Spleen (tissue), 7 donors: ENCODE measurements at regions not wholly inside any gene's neighbourhood (a gene's known extent, or its start where the extent isn't known, plus 50 kb on each side); places are given as distances from the start of the nearest gene placed in this dataset.

Experiments
- CTCF ChIP-seq, 11 experiments: fragments of 200-600 bp in 7 of 11; fragments of 450-650 bp in 4 of 11; sonication (generic) in 4 of 11; IDR thresholded peaks in 8 of 11; conservative IDR thresholded peaks in 3 of 11; 1 replicate in 7 of 11; 2 replicates in 4 of 11; pipeline versions ENCODE4 v1.4.0 to v1.8.0; 2016 to 2021; ENCODE audit warnings: antibody characterized with exemption in 11 of 11, inconsistent platforms in 4 of 11, mild to moderate bottlenecking in 1 of 11
- POLR2A ChIP-seq, 3 donors: fragments of 450-650 bp; IDR thresholded peaks; one replicate each; pipeline ENCODE4 v1.5.1; 2017; ENCODE audit warnings: antibody characterized with exemption in 3 of 3, mild to moderate bottlenecking in 1 of 3
- donor health status: DM: no; HTN: no; CAD: no; lungs with moderate emphysema.
- donor health status: DM: no; HTN: no; CAD: no.
- donor health status: DM: no; HTN: no; CAD: no.

DNA sequence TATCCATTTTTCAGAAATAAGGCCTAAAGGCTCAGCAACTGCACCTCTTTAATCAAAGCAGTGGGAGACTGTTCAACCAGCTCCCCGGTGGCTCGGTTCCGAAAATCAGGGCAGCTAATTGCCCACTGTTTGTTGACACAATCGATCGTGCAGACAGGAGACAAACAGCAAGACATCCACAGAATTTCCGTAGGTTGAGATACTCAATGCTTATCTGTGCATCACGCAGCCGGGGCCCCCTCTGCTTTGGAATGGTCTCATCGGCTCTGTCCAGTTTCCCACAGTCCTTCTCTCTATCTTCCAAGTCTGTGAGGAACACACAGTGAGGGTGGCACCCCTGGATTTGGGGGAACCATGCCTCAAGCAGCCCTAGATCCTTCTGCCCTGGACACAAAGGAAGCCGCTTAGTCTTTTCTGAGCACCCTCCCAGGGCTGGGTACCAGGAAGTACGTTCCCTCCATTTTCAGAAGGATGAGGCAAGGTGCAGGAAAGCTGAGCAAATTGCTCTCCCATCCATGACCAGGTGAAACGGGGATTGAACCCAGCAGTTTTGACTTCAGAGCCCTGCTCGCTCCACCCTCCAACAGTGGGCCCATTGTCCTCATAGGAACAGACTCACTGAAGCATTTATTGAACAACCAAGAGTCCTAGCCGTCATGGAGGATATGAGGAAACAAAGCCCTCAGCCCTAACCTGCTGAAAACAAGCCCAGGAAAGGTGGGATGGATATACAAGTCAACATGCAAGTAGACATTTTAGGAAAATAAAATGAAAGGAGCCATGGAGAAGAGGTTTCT is 70.7 kb downstream of the C16orf95 start:
- TF ChIP-seq CTCF (IDR thresholded peaks at IDR 0.05 in 8 of 11, conservative IDR thresholded peaks at IDR 0.05 in 3 of 11) (no peak), POLR2A (IDR thresholded peaks at IDR 0.05) (no peak)
